ENCODE measurements at regions not wholly inside any gene's neighbourhood (a gene's known extent, or its start where the extent isn't known, plus 50 kb on each side); places are given as distances from the start of the nearest gene placed in this dataset.

DNA sequence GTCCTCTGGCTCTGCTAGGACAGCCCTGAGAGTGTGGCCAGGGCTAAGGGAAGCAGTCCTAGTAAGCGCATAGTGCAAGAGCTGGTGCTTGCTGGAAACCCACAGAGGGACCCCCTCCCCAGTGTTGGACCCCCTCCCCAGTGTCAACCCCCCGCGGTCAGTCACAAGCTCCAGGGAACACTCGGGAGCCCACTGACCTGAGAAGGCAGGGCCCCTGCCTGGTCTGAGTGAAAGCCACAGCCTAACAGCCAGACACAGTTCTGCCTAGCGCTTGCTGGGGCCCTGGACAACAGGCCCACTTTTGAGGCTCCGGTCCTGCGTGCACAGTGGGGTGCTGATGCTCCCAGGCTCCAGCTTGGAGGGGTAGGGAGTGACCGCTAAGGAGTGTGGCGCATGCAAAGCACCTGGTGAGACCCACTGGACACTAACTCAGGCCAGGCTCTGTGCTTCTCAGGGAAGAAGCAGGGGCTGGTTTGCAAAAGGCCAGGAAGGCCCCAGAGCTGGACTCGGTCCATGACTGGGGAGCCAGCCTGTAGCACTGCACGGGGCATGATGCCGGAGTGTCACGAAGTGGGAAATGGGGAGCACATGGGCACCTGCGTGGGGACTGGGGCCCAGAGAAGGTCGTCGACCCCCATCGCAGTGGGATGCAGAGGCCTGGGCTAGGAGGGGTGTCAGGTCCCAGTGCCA lies 175.8 kb upstream of the PPP2R2D start:
- in situ Hi-C loops (cut with MboI) (no loop called here), intact Hi-C loops (cut with micrococcal nuclease; ENCODE audit: unreplicated experiment) (no loop called here)
- Histone ChIP-seq H3K4me2 (ENCODE audit: control insufficient read depth, insufficient read depth) (no peak overlapping the region), H3K4me3 (no peak overlapping the region), H2AFZ (ENCODE audit: control insufficient read depth, low read depth, low read length) (no peak overlapping the region), H3K9ac (ENCODE audit: control insufficient read depth, insufficient read depth, low read length) (no peak overlapping the region), H3K27ac (ENCODE audit: control insufficient read depth, insufficient read depth) (no peak overlapping the region), H3K9me3 (replicated peaks; ENCODE audit: control insufficient read depth, insufficient read depth, low read length) (no peaks in the 10 kb centered on the region), H4K20me1 (ENCODE audit: control insufficient read depth, insufficient read depth) (no peaks in the 10 kb centered on the region), H3K36me3 (ENCODE audit: control insufficient read depth in 2 of 2, insufficient read depth in 2 of 2, low read length in 1 of 2) (no peaks in the 10 kb centered on the region; a peak in 1 of 4 replicates), H3K4me1 (ENCODE audit: control insufficient read depth, insufficient read depth, low read length) (no peaks in the 10 kb centered on the region), H3K79me2 (ENCODE audit: control insufficient read depth, insufficient read depth, low read length) (no peaks in the 10 kb centered on the region), H3K27me3 (replicated peaks in 1 of 2; ENCODE audit: control insufficient read depth in 2 of 2, insufficient read depth in 2 of 2, low read length in 1 of 2) (no peaks in the 10 kb centered on the region)
- ChIA-PET RAD21 (ENCODE audit: unreplicated experiment) (no interaction called here), SMC1A (ENCODE audit: uncharacterized antibody, unreplicated experiment) (no interaction called here), POLR2A (no interaction called here), CTCF (no interaction called here)
- TF ChIP-seq, protein P1, sequence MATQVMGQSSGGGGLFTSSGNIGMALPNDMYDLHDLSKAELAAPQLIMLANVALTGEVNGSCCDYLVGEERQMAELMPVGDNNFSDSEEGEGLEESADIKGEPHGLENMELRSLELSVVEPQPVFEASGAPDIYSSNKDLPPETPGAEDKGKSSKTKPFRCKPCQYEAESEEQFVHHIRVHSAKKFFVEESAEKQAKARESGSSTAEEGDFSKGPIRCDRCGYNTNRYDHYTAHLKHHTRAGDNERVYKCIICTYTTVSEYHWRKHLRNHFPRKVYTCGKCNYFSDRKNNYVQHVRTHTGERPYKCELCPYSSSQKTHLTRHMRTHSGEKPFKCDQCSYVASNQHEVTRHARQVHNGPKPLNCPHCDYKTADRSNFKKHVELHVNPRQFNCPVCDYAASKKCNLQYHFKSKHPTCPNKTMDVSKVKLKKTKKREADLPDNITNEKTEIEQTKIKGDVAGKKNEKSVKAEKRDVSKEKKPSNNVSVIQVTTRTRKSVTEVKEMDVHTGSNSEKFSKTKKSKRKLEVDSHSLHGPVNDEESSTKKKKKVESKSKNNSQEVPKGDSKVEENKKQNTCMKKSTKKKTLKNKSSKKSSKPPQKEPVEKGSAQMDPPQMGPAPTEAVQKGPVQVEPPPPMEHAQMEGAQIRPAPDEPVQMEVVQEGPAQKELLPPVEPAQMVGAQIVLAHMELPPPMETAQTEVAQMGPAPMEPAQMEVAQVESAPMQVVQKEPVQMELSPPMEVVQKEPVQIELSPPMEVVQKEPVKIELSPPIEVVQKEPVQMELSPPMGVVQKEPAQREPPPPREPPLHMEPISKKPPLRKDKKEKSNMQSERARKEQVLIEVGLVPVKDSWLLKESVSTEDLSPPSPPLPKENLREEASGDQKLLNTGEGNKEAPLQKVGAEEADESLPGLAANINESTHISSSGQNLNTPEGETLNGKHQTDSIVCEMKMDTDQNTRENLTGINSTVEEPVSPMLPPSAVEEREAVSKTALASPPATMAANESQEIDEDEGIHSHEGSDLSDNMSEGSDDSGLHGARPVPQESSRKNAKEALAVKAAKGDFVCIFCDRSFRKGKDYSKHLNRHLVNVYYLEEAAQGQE (IDR thresholded peaks at IDR 0.05; ENCODE audit: low read depth, low read length) = no peak
- TF ChIP-seq PAX8 (IDR thresholded peaks at IDR 0.05) = no peak
- TF ChIP-seq, protein P2, sequence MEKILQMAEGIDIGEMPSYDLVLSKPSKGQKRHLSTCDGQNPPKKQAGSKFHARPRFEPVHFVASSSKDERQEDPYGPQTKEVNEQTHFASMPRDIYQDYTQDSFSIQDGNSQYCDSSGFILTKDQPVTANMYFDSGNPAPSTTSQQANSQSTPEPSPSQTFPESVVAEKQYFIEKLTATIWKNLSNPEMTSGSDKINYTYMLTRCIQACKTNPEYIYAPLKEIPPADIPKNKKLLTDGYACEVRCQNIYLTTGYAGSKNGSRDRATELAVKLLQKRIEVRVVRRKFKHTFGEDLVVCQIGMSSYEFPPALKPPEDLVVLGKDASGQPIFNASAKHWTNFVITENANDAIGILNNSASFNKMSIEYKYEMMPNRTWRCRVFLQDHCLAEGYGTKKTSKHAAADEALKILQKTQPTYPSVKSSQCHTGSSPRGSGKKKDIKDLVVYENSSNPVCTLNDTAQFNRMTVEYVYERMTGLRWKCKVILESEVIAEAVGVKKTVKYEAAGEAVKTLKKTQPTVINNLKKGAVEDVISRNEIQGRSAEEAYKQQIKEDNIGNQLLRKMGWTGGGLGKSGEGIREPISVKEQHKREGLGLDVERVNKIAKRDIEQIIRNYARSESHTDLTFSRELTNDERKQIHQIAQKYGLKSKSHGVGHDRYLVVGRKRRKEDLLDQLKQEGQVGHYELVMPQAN (conservative IDR thresholded peaks at IDR 0.05) = no peak
- FAIRE-seq (no peak), ATAC-seq (no peak), DNase-seq (ENCODE audit: low read depth, low spot score) (no peak)
- no TSS peak for BruUV-seq (replicated peaks)
- WGBS (ENCODE audit: insufficient coverage, insufficient replicate concordance, low lambda C conversion rate, missing lambda C conversion rate) = 47% methylated on average over 17 of the region's 17 CpGs
